ENCODE measurements at regions not wholly inside any gene's neighbourhood (a gene's known extent, or its start where the extent isn't known, plus 50 kb on each side); places are given as distances from the start of the nearest gene placed in this dataset.

DNA sequence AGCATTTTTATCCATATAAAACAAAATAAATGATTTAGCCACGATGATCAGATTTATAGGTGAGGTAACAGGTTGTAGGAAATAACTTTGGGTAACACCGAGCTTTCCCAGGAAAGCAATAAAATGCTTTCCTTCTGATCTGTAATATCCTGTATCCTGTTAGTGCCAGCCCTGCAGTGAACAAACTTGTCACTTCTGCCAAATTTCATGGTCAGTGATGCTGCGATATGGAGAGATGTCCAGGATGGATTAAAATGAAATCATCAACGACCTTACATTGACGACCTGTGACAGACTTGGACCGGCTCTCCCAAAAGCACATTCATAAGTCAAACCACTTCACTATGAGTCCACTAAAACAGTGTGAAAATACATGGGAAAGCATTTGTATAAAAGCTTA is 608.0 kb upstream of the NRP1 start:
- Histone ChIP-seq H3K36me3 (ENCODE audit: low read depth) (no peaks in the 10 kb centered on the region), H3K9me3 (ENCODE audit: severe bottlenecking) (no peaks in the 10 kb centered on the region), H3K27me3 (ENCODE audit: insufficient read depth, poor library complexity, severe bottlenecking) (no peaks in the 10 kb centered on the region), H3K4me1 (ENCODE audit: insufficient read depth, poor library complexity, severe bottlenecking) (no peaks in the 10 kb centered on the region), H3K27ac (ENCODE audit: poor library complexity, severe bottlenecking) (no peak overlapping the region), H3K4me3 (ENCODE audit: severe bottlenecking) (no peak overlapping the region)
- ATAC-seq (ENCODE audit: low read depth) (no peak), DNase-seq (ENCODE audit: low spot score) (no peak)
- TF ChIP-seq, protein P1, sequence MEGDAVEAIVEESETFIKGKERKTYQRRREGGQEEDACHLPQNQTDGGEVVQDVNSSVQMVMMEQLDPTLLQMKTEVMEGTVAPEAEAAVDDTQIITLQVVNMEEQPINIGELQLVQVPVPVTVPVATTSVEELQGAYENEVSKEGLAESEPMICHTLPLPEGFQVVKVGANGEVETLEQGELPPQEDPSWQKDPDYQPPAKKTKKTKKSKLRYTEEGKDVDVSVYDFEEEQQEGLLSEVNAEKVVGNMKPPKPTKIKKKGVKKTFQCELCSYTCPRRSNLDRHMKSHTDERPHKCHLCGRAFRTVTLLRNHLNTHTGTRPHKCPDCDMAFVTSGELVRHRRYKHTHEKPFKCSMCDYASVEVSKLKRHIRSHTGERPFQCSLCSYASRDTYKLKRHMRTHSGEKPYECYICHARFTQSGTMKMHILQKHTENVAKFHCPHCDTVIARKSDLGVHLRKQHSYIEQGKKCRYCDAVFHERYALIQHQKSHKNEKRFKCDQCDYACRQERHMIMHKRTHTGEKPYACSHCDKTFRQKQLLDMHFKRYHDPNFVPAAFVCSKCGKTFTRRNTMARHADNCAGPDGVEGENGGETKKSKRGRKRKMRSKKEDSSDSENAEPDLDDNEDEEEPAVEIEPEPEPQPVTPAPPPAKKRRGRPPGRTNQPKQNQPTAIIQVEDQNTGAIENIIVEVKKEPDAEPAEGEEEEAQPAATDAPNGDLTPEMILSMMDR (IDR thresholded peaks at IDR 0.05; ENCODE audit: poor library complexity, severe bottlenecking): no peak

DNA sequence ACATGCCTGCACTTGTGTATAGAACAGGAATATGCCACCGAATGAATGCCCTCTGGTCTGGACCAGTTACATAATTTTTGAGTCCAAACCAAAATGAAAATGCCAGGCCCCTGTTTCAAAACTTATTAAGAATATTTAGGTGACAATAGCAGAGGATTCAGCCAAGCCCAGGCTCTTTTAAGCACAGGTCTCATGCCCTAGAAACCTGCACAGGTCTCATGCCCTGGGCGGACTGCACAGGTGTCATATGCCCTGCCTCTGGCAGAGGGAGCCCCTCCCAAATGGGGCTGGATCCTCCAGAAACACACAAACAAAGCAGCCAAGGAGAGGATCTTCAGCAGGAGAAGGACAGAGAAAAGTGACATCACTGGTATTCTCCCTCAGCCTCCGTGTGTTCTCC is 605.4 kb upstream of the NRP1 start:
- TF ChIP-seq, protein P1 (IDR thresholded peaks at IDR 0.05; ENCODE audit: poor library complexity, severe bottlenecking): no peak
- H3K9me3 ChIP-seq (ENCODE audit: severe bottlenecking): no peaks in the 10 kb centered on the region
- H3K36me3 ChIP-seq (ENCODE audit: low read depth): no peaks in the 10 kb centered on the region
- H3K27ac ChIP-seq (ENCODE audit: poor library complexity, severe bottlenecking): no peak overlapping the region
- no peak overlapping the region for H3K4me3 ChIP-seq (ENCODE audit: severe bottlenecking)
- H3K4me1 ChIP-seq (ENCODE audit: insufficient read depth, poor library complexity, severe bottlenecking): no peaks in the 10 kb centered on the region
- no peak for ATAC-seq (ENCODE audit: low read depth)
- H3K27me3 ChIP-seq (ENCODE audit: insufficient read depth, poor library complexity, severe bottlenecking): no peaks in the 10 kb centered on the region
- DNase-seq (ENCODE audit: low spot score): no peak

GRCh38 chr10:33939410-33939809 is 604.9 kb upstream of the NRP1 start:
- Histone ChIP-seq H3K27ac (ENCODE audit: poor library complexity, severe bottlenecking) (no peak overlapping the region), H3K4me3 (ENCODE audit: severe bottlenecking) (no peak overlapping the region), H3K4me1 (ENCODE audit: insufficient read depth, poor library complexity, severe bottlenecking) (no peaks in the 10 kb centered on the region), H3K36me3 (ENCODE audit: low read depth) (no peaks in the 10 kb centered on the region), H3K27me3 (ENCODE audit: insufficient read depth, poor library complexity, severe bottlenecking) (no peaks in the 10 kb centered on the region), H3K9me3 (ENCODE audit: severe bottlenecking) (no peaks in the 10 kb centered on the region)
- ATAC-seq (ENCODE audit: low read depth): no peak
- DNase-seq (ENCODE audit: low spot score): no peak
- TF ChIP-seq, protein P1 (IDR thresholded peaks at IDR 0.05; ENCODE audit: poor library complexity, severe bottlenecking): no peak

- TF ChIP-seq, protein P1 (IDR thresholded peaks at IDR 0.05; ENCODE audit: poor library complexity, severe bottlenecking): no peak
- no peak for DNase-seq (ENCODE audit: low spot score)
Measured at GRCh38 chr10:33938001-33938400, 603.5 kb upstream of the NRP1 start.

GRCh38 chr10:33937036-33937730 is 602.7 kb upstream of the NRP1 start:
- H3K27me3 ChIP-seq (ENCODE audit: insufficient read depth, poor library complexity, severe bottlenecking): no peaks in the 10 kb centered on the region
- H3K36me3 ChIP-seq (ENCODE audit: low read depth): no peaks in the 10 kb centered on the region
- no peak for DNase-seq (ENCODE audit: low spot score)
- no peaks in the 10 kb centered on the region for H3K4me1 ChIP-seq (ENCODE audit: insufficient read depth, poor library complexity, severe bottlenecking)
- TF ChIP-seq, protein P1 (IDR thresholded peaks at IDR 0.05; ENCODE audit: poor library complexity, severe bottlenecking): no peak
- no peaks in the 10 kb centered on the region for H3K9me3 ChIP-seq (ENCODE audit: severe bottlenecking)
- no peak overlapping the region for H3K27ac ChIP-seq (ENCODE audit: poor library complexity, severe bottlenecking)
- ATAC-seq (ENCODE audit: low read depth): no peak
- H3K4me3 ChIP-seq (ENCODE audit: severe bottlenecking): no peak overlapping the region

More at GRCh38 chr10:33938001-33938400, 603.5 kb upstream of the NRP1 start:
- ATAC-seq (ENCODE audit: low read depth): no peak
- H3K4me1 ChIP-seq (ENCODE audit: insufficient read depth, poor library complexity, severe bottlenecking): no peaks in the 10 kb centered on the region
- H3K27me3 ChIP-seq (ENCODE audit: insufficient read depth, poor library complexity, severe bottlenecking): no peaks in the 10 kb centered on the region
- no peaks in the 10 kb centered on the region for H3K36me3 ChIP-seq (ENCODE audit: low read depth)
- H3K4me3 ChIP-seq (ENCODE audit: severe bottlenecking): no peak overlapping the region
- H3K27ac ChIP-seq (ENCODE audit: poor library complexity, severe bottlenecking): no peak overlapping the region
- H3K9me3 ChIP-seq (ENCODE audit: severe bottlenecking): no peaks in the 10 kb centered on the region
